Right ventricle myocardium inferior (tissue), 1 donor: ENCODE measurements at regions not wholly inside any gene's neighbourhood (a gene's known extent, or its start where the extent isn't known, plus 50 kb on each side); places are given as distances from the start of the nearest gene placed in this dataset.

ENCODE experiments used
- ATAC-seq: fragments of 200-7000 bp; cut with Tn5 transposase; one replicate; pipeline ENCODE4 v1.9.1; 2020; ENCODE audit warnings: mild to moderate bottlenecking, moderate library complexity
- DNase-seq: peaks from one replicate; pipeline ENCODE4 v3.0.0; 2021; ENCODE audit errors: missing footprints
- intact Hi-C: fragments of 100-400 bp; cut with DNase I; formaldehyde crosslinking; loops from one replicate; pipeline ENCODE4 v1.11.0; 2022
- donor health status: DM: no; HTN: yes; CAD: no; lungs with severe emphysema.

DNA sequence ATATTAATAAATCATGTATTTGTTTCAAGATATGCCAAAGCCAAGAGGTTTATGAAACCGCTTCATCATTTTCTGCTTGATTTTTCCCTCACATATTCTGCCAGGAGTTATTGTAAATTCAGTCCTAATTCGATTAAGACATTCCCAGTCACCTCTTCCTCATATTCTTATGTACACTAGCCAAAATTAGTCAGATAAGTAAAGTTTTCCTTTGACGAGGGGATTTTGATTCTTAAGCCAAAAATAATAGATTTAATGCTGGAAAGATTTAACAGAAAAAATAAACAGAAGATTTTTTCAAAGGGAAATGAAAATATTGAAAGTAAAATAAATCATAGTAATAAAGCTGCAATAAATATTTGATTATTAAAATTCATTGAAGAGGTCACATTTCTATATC is 51.0 kb upstream of the VEGFC start:
- ATAC-seq (no peak), DNase-seq (no peak)
- intact Hi-C loops = no loop called here

DNA sequence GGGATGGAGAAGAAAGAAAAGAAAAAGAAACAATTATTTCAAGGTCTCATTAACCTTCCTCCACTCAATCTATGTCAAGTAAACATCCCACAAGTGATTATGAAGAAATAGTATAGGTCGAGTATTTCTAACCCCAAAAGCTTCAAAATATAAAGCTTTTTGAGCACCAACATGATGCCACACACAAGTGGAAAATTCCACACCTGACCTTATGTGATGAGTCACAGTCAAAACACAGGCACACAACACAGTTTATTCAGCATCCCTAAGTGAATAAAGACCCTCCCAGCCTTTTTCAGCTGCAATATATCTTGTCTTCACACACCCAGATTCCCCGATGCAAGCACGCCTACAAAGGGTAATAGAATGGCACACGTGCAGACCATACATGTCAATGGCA is 51.7 kb upstream of the VEGFC start:
- intact Hi-C loops = no loop called here
- DNase-seq (no peak), ATAC-seq (no peak)

DNA sequence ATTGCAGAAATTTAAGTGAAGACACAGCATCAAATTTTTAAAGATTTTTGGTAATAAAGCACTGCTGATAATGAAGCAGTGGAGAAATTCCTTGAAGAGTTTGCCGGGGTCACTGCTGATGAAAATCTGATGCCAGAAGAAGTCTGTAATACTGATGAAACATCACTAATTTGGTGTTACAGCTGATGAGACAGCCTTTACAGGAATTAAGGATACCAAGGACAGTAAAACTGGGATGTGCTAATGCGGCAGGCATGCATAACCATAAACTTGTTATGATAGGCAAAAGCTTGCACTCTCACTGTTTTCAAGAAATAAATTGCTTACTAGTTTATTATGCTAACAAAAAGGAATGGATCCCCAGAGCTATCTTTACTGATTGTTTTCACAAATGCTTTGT is 52.9 kb upstream of the VEGFC start:
- intact Hi-C loops = no loop called here
- no peak for DNase-seq
- ATAC-seq = no peak

DNA sequence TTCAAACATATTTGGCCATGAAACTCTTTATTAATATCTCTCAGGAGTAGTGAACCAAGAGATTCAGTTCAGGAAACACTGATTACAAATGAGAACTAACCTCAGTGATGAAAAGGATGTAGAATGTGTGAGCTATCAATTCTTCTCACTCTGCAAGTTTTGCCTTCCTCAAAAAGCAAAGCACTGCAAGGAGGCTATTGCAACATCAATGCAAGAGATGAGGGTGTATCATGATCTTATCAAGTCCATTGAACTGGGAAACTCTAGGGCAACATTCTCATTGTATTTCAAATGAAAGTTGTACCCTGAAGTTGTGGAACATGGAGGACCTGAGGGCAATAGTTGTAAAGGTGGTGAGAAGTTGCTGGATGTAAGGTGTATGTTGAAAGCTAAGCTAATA is 56.4 kb upstream of the VEGFC start:
- no peak for ATAC-seq
- intact Hi-C loops = no loop called here
- no peak for DNase-seq

DNA sequence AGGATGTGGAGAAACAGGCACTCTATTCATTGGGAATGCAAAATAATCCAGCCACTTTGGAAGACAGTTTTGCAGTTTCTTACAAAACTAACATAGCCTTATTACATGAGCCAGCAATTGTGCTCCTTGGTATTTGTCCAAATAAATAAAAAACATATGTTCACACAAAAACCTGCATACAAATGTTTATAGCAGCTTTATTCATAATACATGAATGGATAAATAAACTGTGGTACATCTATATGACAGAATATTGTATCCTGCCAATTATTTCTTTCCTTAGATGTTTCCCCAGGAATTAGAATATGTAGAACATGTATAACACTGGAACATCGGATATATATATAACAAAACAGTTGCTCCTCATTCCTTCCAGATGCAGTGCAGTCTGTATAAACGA is 57.7 kb upstream of the VEGFC start:
- intact Hi-C loops = no loop called here
- ATAC-seq = no peak
- no peak for DNase-seq

DNA sequence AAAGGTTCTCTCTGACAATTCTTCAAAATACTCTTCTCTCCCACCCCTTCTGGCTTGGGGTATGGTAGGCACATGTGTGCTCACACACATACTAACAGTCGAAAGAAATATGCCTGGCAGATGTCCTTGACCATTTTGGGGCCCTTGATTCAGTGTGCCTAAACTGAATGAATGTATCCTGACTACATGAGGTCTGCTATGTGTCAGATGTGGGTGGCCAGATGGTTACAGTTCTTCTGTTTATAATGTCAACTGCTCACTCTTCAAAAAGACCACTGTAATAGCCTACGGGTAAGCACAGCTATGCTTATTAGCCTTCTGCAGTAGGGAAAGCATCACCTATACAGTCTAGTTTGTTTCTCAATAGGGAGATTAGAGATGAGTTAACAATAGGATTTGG is 63.7 kb upstream of the VEGFC start:
- DNase-seq (no peak), ATAC-seq (no peak)
- intact Hi-C loops = no loop called here

DNA sequence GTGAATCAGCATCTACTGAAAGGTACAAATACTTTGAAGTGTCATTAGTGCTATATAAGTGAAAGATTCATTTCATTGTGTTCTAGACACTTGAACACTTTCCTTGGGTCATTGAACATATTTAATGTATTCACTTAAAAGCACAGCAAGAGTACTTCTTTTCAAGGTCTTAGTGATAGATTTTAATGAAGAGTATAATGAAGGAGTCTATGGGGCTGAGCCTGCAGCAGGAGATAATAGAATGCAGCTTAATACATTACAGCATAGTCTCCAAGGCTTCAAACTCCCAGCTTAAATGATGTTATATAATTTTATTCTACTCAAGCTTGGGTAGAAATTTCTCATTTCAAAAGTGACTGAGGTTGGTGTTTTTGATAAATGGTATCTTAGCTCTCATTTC is 66.1 kb upstream of the VEGFC start:
- ATAC-seq (no peak), DNase-seq (no peak)
- intact Hi-C loops = no loop called here

DNA sequence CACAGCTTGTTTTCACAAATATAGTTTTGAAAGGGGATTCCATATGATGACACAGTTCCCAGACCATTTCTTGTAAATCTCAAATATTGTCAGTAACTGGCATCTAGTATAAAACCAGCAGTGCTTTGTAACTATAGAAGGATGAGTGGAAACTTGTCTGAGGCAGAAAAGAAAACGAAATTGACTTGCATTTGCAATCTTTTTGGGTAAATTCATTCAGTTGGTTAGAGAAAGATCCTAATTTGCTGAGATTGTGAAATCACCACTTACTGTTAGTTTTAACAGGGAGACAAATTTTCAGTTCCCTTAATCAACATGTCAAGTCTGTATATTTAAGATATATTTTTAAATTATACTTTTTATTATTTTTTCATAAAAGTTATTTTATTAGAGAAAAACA is 71.5 kb upstream of the VEGFC start:
- intact Hi-C loops = no loop called here
- no peak for DNase-seq
- ATAC-seq = no peak

DNA sequence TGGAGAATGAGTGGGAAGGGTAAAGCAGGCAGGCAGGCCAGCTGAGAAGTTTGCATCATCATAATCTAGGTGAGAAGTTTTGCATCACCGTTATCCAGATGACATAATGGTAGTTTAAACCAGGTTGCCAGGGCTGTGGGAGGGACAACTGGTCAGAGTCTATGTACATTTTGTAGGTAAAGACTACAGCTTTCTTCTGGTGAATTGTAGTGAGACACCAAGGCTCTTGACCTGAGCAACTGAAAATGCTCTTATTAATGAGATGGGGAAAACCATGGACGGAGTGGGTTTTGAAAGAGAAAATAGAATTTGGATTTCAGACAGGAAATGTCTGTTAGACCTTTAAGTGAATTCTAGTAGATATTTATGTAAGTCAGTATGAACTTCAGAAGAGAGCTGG is 76.0 kb upstream of the VEGFC start:
- no peak for DNase-seq
- intact Hi-C loops = no loop called here
- ATAC-seq = no peak

DNA sequence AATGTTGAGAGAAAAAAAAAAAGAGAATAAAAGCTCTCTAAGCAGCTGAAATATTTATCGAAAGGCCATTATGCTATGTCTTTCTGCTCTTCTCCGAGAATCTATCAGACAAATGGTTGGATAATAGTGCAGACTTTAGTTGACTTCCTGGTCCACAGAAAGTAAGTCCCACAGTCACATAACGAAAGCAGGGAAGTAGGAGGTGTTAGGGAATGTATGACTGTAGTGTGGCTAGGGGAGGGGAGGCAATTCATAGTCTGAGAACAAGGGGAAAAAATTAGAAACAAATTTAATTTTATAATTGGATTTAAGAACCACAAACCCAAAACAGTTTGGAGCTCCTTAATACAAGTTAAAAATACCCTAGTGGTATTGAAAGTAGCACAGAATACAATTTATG is 79.7 kb upstream of the VEGFC start:
- intact Hi-C loops = no loop called here
- DNase-seq (no peak), ATAC-seq (no peak)

DNA sequence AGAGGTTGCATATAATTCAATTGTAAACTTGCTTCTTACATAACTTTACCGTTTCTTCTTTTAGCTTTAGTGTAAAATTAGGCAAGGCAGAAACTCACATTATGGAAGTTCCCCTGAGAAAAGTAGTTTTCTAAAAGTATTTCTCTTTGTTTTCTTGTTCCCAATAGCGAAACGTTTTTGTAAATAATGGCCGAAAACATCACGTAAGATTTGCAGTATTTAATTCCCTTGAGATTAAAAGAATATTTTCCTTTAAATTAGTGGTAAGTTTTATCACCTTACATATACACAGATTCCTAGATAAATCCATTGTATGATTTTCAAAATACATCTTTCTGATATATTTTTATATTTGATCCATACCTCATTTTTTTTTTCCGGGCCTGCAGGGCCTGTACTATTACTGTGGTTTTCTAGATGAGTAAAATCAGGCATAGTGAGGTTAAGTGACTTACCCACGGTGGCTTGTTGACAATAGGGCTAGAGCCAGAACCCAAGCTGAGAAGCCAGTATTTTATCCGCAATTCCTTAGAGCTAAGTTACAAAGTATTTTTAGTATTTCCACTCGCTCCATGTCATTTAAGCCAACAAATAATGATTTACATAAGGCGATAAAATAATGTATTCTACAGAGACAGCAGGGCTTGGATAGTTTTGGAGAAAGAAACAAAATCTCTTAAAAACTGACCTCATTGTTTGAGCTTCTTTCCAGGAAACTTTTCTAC is 82.2 kb upstream of the VEGFC start:
- DNase-seq = no peak
- intact Hi-C loops = no loop called here
- ATAC-seq = no peak

DNA sequence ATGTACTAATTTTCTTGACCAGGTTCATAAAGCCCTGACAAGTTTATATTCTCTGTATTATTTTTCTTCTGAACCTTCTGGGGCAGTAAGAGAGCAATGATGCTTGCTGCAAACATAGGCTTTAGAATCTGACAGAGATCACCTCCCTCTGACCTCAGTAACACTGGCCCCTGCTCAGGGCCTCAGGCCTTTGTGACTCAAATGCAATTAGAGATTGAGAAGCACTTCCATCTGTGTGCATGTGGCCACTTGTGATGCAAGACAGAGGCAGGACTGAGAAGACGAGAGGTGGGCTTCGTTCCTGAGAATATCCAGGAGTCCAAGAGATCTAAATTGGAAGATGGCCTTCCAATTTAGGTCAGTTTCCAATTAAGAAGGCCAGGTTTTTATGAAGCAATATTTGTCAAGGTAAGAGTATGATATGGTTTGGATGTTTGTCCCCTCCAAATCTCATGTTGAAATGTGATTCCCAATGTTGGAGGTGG is 82.8 kb upstream of the VEGFC start:
- DNase-seq = peak; percentile 20
- no peak for ATAC-seq

DNA sequence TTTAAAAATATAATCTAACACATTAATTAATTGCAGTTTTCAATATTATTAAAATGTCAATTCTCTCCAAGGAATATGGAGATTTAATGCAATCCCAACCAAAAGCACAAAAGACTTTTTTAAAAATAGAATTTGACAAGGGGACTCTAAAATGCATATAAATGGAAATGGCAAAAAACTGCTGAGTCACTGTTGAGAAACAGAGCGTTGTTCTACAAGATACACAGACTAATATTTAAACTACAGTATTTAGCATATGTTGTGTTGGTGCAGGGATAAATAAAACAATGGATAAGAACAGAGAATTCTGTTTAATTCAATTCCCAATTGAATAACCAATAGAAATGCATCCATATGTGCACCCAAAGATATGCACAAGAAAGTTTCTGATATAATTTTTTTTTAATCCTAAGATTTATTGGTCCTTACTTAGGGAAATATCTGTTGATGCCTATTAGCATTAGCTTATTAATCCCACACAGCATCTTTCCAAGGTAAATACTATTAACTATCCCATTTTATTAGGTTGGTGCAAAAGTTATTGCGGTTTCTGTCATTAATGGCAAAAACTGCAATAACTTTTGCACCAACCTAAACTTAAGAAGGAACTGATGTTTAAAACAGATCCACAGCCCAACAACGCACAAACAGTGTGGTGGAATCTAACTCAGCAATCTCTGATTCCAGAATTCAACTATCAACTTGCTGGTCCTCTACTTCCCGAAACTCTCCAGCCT is 86.8 kb upstream of the VEGFC start:
- intact Hi-C loops = no loop called here
- no peak for ATAC-seq

More for the DNA sequence above, 82.8 kb upstream of the VEGFC start:
- intact Hi-C loops = no loop called here

DNA sequence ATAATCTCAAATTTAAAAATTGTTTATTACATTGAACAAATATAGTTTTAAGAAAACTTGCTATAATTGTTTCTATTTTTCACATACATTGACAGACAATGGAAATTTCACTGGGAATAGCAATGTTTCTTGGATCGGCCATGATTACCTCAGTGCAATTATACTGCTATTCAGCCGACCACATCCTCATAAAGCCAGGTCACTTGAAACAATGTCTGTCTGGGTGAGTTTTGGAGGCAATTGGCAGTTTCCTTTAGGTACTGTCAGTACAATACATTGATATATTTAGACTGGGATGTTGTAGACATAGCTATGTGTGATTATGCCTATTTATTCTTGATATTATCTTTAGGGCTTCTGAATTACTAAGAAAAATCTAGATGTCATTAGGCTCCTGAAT is 89.5 kb upstream of the VEGFC start:
- ATAC-seq = no peak
- intact Hi-C loops = no loop called here

More for the DNA sequence above, 86.8 kb upstream of the VEGFC start:
- DNase-seq = no peak

DNA sequence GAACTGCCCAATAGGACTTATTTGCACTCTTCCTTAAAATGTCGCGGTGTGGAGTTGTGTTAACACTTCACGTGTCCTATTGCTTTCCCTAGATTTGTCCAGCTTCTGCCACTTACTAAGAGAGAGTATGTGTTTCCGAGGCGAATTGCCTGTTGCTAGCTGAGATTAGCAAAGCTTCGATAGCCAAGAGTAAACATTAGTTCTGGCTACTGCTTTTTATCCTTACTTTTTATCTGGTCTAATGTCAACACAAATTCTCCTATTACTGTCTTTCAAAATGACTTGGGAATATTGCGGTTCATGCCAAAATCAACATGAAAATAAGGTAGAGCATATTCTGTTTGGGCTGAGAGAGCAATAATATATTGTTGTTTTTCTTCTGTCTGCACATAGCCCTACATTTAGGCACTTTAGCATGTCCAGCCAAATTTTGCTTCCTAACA is 90.4 kb upstream of the VEGFC start:
- intact Hi-C loops = no loop called here
- no peak for ATAC-seq
- DNase-seq = no peak

More for the DNA sequence above, 89.5 kb upstream of the VEGFC start:
- no peak for DNase-seq

DNA sequence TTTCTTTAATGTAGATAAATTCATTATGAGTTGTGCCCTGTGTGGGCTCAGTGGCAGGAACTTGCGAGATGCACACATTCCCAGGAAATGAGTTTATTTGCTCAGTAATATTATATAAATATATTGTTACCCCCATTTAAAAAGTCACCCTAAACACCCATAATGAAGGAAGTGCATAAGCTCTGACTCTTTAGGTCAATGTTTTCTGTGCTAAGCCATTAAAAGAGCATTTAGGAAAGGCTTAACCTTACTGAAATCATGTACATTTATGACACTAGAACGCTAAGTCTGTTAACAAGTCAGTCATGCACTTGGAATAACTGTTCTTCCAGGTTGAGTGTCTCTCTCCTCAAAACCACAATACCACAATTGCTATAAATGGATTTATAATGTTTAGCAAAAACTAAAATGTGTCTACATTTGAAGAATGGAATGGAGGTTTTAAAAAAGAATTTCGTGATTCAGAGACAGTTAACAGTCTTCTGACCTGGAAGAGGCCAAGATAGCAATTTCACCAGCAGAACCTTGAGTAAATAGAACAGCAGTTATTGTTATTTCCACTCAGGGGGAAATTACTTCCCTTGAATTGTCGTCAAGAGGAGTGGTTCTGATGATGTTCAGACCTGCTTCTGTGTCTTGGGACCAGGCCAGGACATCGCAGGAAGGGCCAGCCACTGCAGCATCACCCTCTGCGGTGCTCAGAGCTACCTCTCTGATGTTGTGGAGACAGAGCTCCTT is 91.1 kb upstream of the VEGFC start:
- DNase-seq (no peak), ATAC-seq (no peak)
- intact Hi-C loops = no loop called here

DNA sequence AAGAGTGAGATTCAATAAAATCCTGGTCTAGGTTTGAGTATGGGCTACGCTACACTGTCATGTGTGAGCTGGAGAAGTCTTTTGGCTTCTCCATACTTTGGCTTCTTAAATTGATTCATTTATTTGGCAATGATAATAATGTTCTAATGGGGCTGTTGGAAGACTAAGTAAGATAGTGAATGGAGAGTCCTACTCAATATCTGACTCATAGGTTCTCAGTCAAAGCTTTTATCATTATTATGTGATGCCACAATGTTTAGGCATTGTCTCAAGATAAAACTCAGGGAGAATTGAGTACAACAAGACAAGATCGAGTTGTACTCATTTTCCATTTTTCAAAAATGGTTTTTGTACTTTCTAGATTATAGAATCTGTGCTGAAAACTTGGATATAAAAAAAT is 92.5 kb upstream of the VEGFC start:
- no peak for ATAC-seq

DNA sequence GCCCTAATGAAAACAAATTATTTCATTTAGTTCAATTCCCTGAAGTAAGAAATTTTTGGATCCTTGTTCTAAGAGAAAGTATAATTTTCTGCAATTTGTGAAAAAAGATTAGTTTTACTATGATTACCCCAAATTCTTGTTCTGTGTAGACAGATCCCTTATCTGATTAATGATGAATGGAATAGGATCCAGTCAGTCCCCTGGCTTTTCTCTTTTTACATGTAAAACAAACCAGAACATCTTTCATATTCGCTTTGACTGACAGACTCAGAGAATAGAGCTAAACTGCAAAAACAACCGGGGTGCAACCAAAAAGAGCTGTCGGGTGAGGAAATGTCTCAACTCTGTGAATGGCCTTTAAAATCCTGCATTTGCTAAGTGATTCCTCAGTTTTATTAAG is 93.4 kb upstream of the VEGFC start:
- no peak for DNase-seq
- ATAC-seq = no peak
- intact Hi-C loops = no loop called here

More for the DNA sequence above, 92.5 kb upstream of the VEGFC start:
- intact Hi-C loops = no loop called here
- DNase-seq = no peak

DNA sequence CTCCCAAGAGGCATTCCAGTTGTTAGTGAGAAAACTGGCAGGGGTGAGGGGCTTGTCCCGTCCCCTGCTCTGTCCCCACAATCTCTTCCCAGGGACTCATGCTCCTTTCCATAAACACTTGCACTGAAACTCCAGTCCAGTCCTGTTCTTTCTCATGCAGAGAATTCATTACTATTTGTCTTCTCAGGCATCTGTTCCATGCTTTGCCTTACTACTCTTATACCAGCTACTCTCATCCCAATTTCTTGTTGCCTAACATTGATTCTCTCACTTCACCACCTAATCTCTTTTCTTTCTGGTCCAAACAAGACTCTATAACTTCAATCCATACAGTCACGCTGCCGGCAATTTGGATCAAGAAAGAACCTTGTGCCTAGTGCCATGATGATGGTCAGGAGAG is 97.1 kb upstream of the VEGFC start:
- ATAC-seq = no peak
- intact Hi-C loops = no loop called here
- DNase-seq = no peak

DNA sequence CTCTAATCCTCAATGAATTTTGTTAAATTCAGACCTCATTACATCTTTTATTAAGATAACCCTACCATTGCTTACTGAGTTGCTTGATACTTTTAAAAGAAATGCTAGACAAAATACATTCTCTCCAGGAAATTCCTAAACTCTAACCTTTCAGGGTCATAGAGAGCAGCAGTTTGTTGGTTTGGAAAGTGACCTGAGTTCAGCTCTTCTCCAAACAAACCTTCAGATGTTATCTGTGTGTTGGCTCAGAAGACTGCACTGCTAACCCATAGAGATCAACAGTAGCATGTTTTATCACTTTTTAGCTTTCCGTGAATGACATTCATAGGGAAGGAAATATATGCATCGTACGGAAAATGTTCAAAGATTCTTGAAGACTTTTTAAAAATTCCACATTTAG is 101.8 kb upstream of the VEGFC start:
- intact Hi-C loops = no loop called here
- DNase-seq = no peak
- no peak for ATAC-seq
